ENCODE measurements at regions not wholly inside any gene's neighbourhood (a gene's known extent, or its start where the extent isn't known, plus 50 kb on each side); places are given as distances from the start of the nearest gene placed in this dataset.

DNA sequence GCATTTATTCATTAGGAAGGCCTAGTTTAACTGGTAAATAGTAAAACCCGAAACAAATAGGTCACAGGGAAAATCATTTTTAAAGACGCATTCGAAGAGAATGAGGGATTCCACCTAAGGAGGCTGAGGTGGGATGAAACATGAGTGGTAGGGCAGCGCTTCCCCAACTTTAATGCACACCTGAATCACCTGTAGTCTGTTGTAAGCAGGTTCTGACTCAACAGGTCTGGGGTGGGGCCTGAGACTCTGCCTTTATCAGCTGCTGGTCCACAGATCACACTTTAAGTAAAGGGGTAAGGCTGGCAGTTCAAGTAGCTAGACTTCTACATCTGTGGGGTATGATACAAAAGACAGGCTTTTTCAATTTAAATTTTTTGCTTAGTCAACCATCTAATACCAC is 223.5 kb upstream of the UBE2E2 start:
- H3K27ac ChIP-seq (ENCODE audit: extremely low read length, insufficient read depth, low read length), result no peak overlapping the region
- no peak overlapping the region for H3K9ac ChIP-seq (ENCODE audit: insufficient read depth, low read depth, low read length)
- H3K4me2 ChIP-seq (ENCODE audit: low read depth, low read length), result no peak overlapping the region
- H3K27me3 ChIP-seq (ENCODE audit: control insufficient read depth in 1 of 2, insufficient read depth in 2 of 2, low read length in 2 of 2), result no peaks in the 10 kb centered on the region
- FAIRE-seq (no peak), ATAC-seq (no peak), DNase-seq (ENCODE audit: low spot score) (no peak)
- in situ Hi-C loops (cut with HindIII; ENCODE audit: extremely low pct_ligation_motif_present, low pct_unique_long_range_greater_than_20kb) (no loop called here), intact Hi-C loops (cut with micrococcal nuclease; ENCODE audit: unreplicated experiment) (no loop called here)
- TF ChIP-seq ZNF430 (CRISPR knock-in tag; IDR thresholded peaks at IDR 0.05) (no peak), MEF2D (CRISPR knock-in tag; IDR thresholded peaks at IDR 0.05) (no peak), ELF4 (CRISPR knock-in tag; IDR thresholded peaks at IDR 0.05; ENCODE audit: borderline replicate concordance) (no peak), DDIT3 (CRISPR knock-in tag; IDR thresholded peaks at IDR 0.05) (no peak), CCDC6 (CRISPR knock-in tag; IDR thresholded peaks at IDR 0.05) (no peak), KAT8 (CRISPR knock-in tag; IDR thresholded peaks at IDR 0.05) (no peak), BRF2 (CRISPR knock-in tag; IDR thresholded peaks at IDR 0.05) (no peak), MIER2 (CRISPR knock-in tag; IDR thresholded peaks at IDR 0.05) (no peak), JARID2 (CRISPR knock-in tag; IDR thresholded peaks at IDR 0.05; ENCODE audit: insufficient replicate concordance) (no peak), IKZF1 (IDR thresholded peaks at IDR 0.05) (no peak), MZF1 (CRISPR knock-in tag; IDR thresholded peaks at IDR 0.05; ENCODE audit: borderline replicate concordance) (no peak), SALL2 (CRISPR knock-in tag; IDR thresholded peaks at IDR 0.05) (no peak), HDAC6 (IDR thresholded peaks at IDR 0.05; ENCODE audit: low read depth, low read length) (no peak), KDM5B (CRISPR knock-in tag; IDR thresholded peaks at IDR 0.05; ENCODE audit: borderline replicate concordance) (no peak), BRD4 (CRISPR knock-in tag; IDR thresholded peaks at IDR 0.05) (no peak), CBX1 (IDR thresholded peaks at IDR 0.05; ENCODE audit: low read depth) (no peak), HDAC1 (CRISPR knock-in tag; IDR thresholded peaks at IDR 0.05) (no peak), TCF7 (IDR thresholded peaks at IDR 0.05; ENCODE audit: low read depth) (no peak), KDM2A (CRISPR knock-in tag; IDR thresholded peaks at IDR 0.05; ENCODE audit: borderline replicate concordance, low read depth) (no peak)
- TF ChIP-seq, protein P1, sequence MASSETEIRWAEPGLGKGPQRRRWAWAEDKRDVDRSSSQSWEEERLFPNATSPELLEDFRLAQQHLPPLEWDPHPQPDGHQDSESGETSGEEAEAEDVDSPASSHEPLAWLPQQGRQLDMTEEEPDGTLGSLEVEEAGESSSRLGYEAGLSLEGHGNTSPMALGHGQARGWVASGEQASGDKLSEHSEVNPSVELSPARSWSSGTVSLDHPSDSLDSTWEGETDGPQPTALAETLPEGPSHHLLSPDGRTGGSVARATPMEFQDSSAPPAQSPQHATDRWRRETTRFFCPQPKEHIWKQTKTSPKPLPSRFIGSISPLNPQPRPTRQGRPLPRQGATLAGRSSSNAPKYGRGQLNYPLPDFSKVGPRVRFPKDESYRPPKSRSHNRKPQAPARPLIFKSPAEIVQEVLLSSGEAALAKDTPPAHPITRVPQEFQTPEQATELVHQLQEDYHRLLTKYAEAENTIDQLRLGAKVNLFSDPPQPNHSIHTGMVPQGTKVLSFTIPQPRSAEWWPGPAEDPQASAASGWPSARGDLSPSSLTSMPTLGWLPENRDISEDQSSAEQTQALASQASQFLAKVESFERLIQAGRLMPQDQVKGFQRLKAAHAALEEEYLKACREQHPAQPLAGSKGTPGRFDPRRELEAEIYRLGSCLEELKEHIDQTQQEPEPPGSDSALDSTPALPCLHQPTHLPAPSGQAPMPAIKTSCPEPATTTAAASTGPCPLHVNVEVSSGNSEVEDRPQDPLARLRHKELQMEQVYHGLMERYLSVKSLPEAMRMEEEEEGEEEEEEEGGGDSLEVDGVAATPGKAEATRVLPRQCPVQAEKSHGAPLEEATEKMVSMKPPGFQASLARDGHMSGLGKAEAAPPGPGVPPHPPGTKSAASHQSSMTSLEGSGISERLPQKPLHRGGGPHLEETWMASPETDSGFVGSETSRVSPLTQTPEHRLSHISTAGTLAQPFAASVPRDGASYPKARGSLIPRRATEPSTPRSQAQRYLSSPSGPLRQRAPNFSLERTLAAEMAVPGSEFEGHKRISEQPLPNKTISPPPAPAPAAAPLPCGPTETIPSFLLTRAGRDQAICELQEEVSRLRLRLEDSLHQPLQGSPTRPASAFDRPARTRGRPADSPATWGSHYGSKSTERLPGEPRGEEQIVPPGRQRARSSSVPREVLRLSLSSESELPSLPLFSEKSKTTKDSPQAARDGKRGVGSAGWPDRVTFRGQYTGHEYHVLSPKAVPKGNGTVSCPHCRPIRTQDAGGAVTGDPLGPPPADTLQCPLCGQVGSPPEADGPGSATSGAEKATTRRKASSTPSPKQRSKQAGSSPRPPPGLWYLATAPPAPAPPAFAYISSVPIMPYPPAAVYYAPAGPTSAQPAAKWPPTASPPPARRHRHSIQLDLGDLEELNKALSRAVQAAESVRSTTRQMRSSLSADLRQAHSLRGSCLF (CRISPR knock-in tag; IDR thresholded peaks at IDR 0.05; ENCODE audit: borderline replicate concordance), result no peak
- WGBS (ENCODE audit: low lambda C conversion rate), result 56% methylated on average over 4 of the region's 4 CpGs
- ChIA-PET CTCF (ENCODE audit: low intra/inter-chr PET ratio, low total read pairs) (no interaction called here), POLR2A (no interaction called here)
- no peaks in the 10 kb centered on the region for H3K79me2 ChIP-seq (ENCODE audit: insufficient read depth, low read length)
- no peaks in the 10 kb centered on the region for H3K9me3 ChIP-seq (ENCODE audit: low read length)
- H3K4me1 ChIP-seq (ENCODE audit: insufficient read depth, low read length), result no peaks in the 10 kb centered on the region
- H2AFZ ChIP-seq (ENCODE audit: low read length), result no peak overlapping the region
- H4K20me1 ChIP-seq (ENCODE audit: insufficient read depth, low read length), result no peaks in the 10 kb centered on the region
- no peak overlapping the region for H3K4me3 ChIP-seq (replicated peaks in 1 of 3; ENCODE audit: insufficient read depth in 1 of 3, low read depth in 2 of 3, low read length in 3 of 3)
- H3K36me3 ChIP-seq (replicated peaks in 1 of 2; ENCODE audit: control insufficient read depth in 1 of 2, insufficient read depth in 2 of 2, low read length in 2 of 2), result no peaks in the 10 kb centered on the region
- no TSS peak for BruUV-seq (replicated peaks)

All from HepG2 (cell line).